ENCODE measurements at regions not wholly inside any gene's neighbourhood (a gene's known extent, or its start where the extent isn't known, plus 50 kb on each side); places are given as distances from the start of the nearest gene placed in this dataset. TPM values are rescaled to one million over a fixed set of nuclear protein-coding genes. Genes with fewer than 3 reads are reported as not detected.

- in situ Hi-C loops (cut with MboI), result no loop called here
- no peak overlapping the region for H2AFZ ChIP-seq
- no peak for DNase-seq
- no peak overlapping the region for H3K9ac ChIP-seq
- no peaks in the 10 kb centered on the region for H3K79me2 ChIP-seq (ENCODE audit: insufficient read depth)
- no peaks in the 10 kb centered on the region for H3K9me2 ChIP-seq (ENCODE audit: insufficient read depth)
- H3K36me3 ChIP-seq (ENCODE audit: low read depth), result no peaks in the 10 kb centered on the region
- no peak for TF ChIP-seq EZH2phosphoT487 (IDR thresholded peaks at IDR 0.05; ENCODE audit: insufficient read depth, low read depth)
- TF ChIP-seq EZH2 (IDR thresholded peaks at IDR 0.05; ENCODE audit: insufficient read depth, poor library complexity, severe bottlenecking), result no peak
- 86 to 90% methylated on average over 16 of the region's 16 CpGs for WGBS, 2 experiments (ENCODE audit: low coverage in 1 of 2, low lambda C conversion rate in 2 of 2, missing lambda C conversion rate in 2 of 2)
- peaks cover 16% of the 10 kb centered on the region for H3F3A ChIP-seq (ENCODE audit: insufficient read depth)
- H3K4me3 ChIP-seq, result no peak overlapping the region
- H4K20me1 ChIP-seq (ENCODE audit: insufficient read depth), result no peaks in the 10 kb centered on the region
- no peaks in the 10 kb centered on the region for H3K27me3 ChIP-seq (replicated peaks; ENCODE audit: insufficient read depth)
- H3K27ac ChIP-seq, result no peak overlapping the region
- H3K9me3 ChIP-seq (ENCODE audit: low read depth), result no peaks in the 10 kb centered on the region
- no peak overlapping the region for H3K4me2 ChIP-seq (ENCODE audit: unreplicated experiment)
- H3K4me1 ChIP-seq (ENCODE audit: insufficient read depth), result peaks cover 21% of the 10 kb centered on the region
Measured at GRCh38 chr14:50056435-50056834, 59.9 kb downstream of the VCPKMT start.

GRCh38 chr14:50057331-50057730 lies 59.0 kb downstream of the VCPKMT start:
- WGBS, 2 experiments (ENCODE audit: low coverage in 1 of 2, low lambda C conversion rate in 2 of 2, missing lambda C conversion rate in 2 of 2), result 61 to 67% methylated on average over 5 of the region's 5 CpGs
- Histone ChIP-seq H3K4me3 (no peak overlapping the region), H3K9me3 (ENCODE audit: low read depth) (no peaks in the 10 kb centered on the region), H2AFZ (no peak overlapping the region), H3K9me2 (ENCODE audit: insufficient read depth) (no peaks in the 10 kb centered on the region), H3K9ac (no peak overlapping the region), H3K27me3 (replicated peaks; ENCODE audit: insufficient read depth) (no peaks in the 10 kb centered on the region), H3K79me2 (ENCODE audit: insufficient read depth) (no peaks in the 10 kb centered on the region), H3K4me2 (ENCODE audit: unreplicated experiment) (no peak overlapping the region), H4K20me1 (ENCODE audit: insufficient read depth) (no peaks in the 10 kb centered on the region), H3K36me3 (ENCODE audit: low read depth) (no peaks in the 10 kb centered on the region), H3K27ac (no peak overlapping the region), H3F3A (ENCODE audit: insufficient read depth) (peaks cover 23% of the 10 kb centered on the region), H3K4me1 (ENCODE audit: insufficient read depth) (peaks cover 30% of the 10 kb centered on the region)
- TF ChIP-seq EZH2 (IDR thresholded peaks at IDR 0.05; ENCODE audit: insufficient read depth, poor library complexity, severe bottlenecking) (no peak), EZH2phosphoT487 (IDR thresholded peaks at IDR 0.05; ENCODE audit: insufficient read depth, low read depth) (no peak)
- in situ Hi-C loops (cut with MboI), result no loop called here
- DNase-seq, result no peak

DNA sequence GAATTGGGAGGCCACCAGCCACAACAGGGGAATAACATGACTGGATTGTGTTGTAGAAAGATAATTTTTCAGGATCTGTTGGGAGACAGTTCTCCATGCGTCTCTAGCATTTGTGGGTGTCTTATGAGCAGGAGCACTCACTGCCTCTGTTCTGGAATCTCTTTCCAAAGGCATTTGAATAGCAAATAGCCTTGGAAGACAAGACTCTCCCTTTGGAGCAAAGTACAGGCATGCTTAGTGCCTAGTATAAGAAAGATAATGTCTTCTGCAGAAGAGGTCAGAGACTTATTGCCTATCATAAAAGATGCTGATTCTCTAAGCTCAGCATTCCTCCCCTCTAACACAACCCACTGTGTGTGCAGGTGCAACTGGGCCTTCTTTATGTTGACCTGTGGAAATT lies 58.3 kb downstream of the VCPKMT start:
- no peaks in the 10 kb centered on the region for H3K9me3 ChIP-seq (ENCODE audit: low read depth)
- H3K9me2 ChIP-seq (ENCODE audit: insufficient read depth), result no peaks in the 10 kb centered on the region
- DNase-seq, result no peak
- H3K4me1 ChIP-seq (ENCODE audit: insufficient read depth), result peaks cover 38% of the 10 kb centered on the region
- H3K9ac ChIP-seq, result no peak overlapping the region
- no peak overlapping the region for H3K4me2 ChIP-seq (ENCODE audit: unreplicated experiment)
- H3F3A ChIP-seq (ENCODE audit: insufficient read depth), result peaks cover 30% of the 10 kb centered on the region
- H3K79me2 ChIP-seq (ENCODE audit: insufficient read depth), result no peaks in the 10 kb centered on the region
- no peaks in the 10 kb centered on the region for H3K27me3 ChIP-seq (replicated peaks; ENCODE audit: insufficient read depth)
- no peak overlapping the region for H3K4me3 ChIP-seq
- no peak overlapping the region for H3K27ac ChIP-seq
- WGBS, 2 experiments (ENCODE audit: low coverage in 1 of 2, low lambda C conversion rate in 2 of 2, missing lambda C conversion rate in 2 of 2), result 95 to 100% methylated on average over 1 of the region's 1 CpG
- H4K20me1 ChIP-seq (ENCODE audit: insufficient read depth), result no peaks in the 10 kb centered on the region
- H3K36me3 ChIP-seq (ENCODE audit: low read depth), result no peaks in the 10 kb centered on the region
- in situ Hi-C loops (cut with MboI), result no loop called here
- no peak overlapping the region for H2AFZ ChIP-seq
- TF ChIP-seq EZH2 (IDR thresholded peaks at IDR 0.05; ENCODE audit: insufficient read depth, poor library complexity, severe bottlenecking) (no peak), EZH2phosphoT487 (IDR thresholded peaks at IDR 0.05; ENCODE audit: insufficient read depth, low read depth) (no peak)

Small RNAs in the stretch of these regions (microRNA-seq; reads per million reads assigned to microRNA genes)
- gene MIR6076 (ENCODE audit: borderline number of aligned reads), result not detected

Small RNAs in the stretch of these regions (small RNA-seq; reads per million reads assigned to genes)
- not detected for gene MIR6076 (ENCODE audit: low read depth, low replicate concordance)
